GM19239 (cell line): ENCODE measurements at regions not wholly inside any gene's neighbourhood (a gene's known extent, or its start where the extent isn't known, plus 50 kb on each side); places are given as distances from the start of the nearest gene placed in this dataset.

Experiments
- DNase-seq: peaks from one replicate; pipeline ENCODE4 v3.0.0; 2011; ENCODE audit warnings: low spot score; ENCODE audit not compliant: insufficient read length
- FAIRE-seq: peaks from 2 replicates; lab custom pipeline; 2011; peaks lifted over from hg19 to GRCh38; lab: Jason Lieb, UNC

- no peak for DNase-seq
- FAIRE-seq = no peak
These were observed 498.6 kb downstream of the KCTD12 start for GRCh38 chr13:76387566-76387965.

GRCh38 chr13:76386321-76386720, 499.9 kb downstream of the KCTD12 start:
- DNase-seq (no peak), FAIRE-seq (no peak)

GRCh38 chr13:76385586-76385985, 500.6 kb downstream of the KCTD12 start:
- FAIRE-seq (no peak), DNase-seq (no peak)

GRCh38 chr13:76383676-76384461, 502.3 kb downstream of the KCTD12 start:
- no peak for FAIRE-seq
- no peak for DNase-seq

- FAIRE-seq = no peak
- no peak for DNase-seq
These were observed 505.6 kb downstream of the KCTD12 start for GRCh38 chr13:76380446-76381065.

GRCh38 chr13:76379341-76380105, 506.7 kb downstream of the KCTD12 start:
- DNase-seq (no peak), FAIRE-seq (no peak)

GRCh38 chr13:76378767-76379166, 507.4 kb downstream of the KCTD12 start:
- DNase-seq (no peak), FAIRE-seq (no peak)

GRCh38 chr13:76363682-76364289, 522.4 kb downstream of the KCTD12 start:
- DNase-seq (no peak), FAIRE-seq (no peak)

GRCh38 chr13:76361868-76362267, 524.3 kb downstream of the KCTD12 start:
- FAIRE-seq = no peak

GRCh38 chr13:76351541-76352229, 534.5 kb downstream of the KCTD12 start:
- DNase-seq = no peak
- no peak for FAIRE-seq

More at GRCh38 chr13:76361868-76362267, 524.3 kb downstream of the KCTD12 start:
- no peak for DNase-seq

- DNase-seq (no peak), FAIRE-seq (no peak)
These were observed 535.8 kb downstream of the KCTD12 start for GRCh38 chr13:76350399-76350798.

- FAIRE-seq = no peak
- no peak for DNase-seq
These were observed 536.5 kb downstream of the KCTD12 start for GRCh38 chr13:76349700-76350099.

- DNase-seq (no peak), FAIRE-seq (no peak)
These were observed 546.6 kb downstream of the KCTD12 start for GRCh38 chr13:76339649-76340048.

GRCh38 chr13:76338003-76338402, 548.2 kb downstream of the KCTD12 start:
- DNase-seq (no peak), FAIRE-seq (no peak)

- FAIRE-seq (no peak), DNase-seq (no peak)
These were observed 549.0 kb downstream of the KCTD12 start for GRCh38 chr13:76336889-76337844.

GRCh38 chr13:76335463-76335862, 550.7 kb downstream of the KCTD12 start:
- no peak for DNase-seq
- FAIRE-seq = no peak

GRCh38 chr13:76331943-76332712, 554.1 kb downstream of the KCTD12 start:
- DNase-seq (no peak), FAIRE-seq (no peak)

- FAIRE-seq (no peak), DNase-seq (no peak)
These were observed 555.4 kb downstream of the KCTD12 start for GRCh38 chr13:76330761-76331160.
